ENCODE measurements at regions not wholly inside any gene's neighbourhood (a gene's known extent, or its start where the extent isn't known, plus 50 kb on each side); places are given as distances from the start of the nearest gene placed in this dataset.

DNA sequence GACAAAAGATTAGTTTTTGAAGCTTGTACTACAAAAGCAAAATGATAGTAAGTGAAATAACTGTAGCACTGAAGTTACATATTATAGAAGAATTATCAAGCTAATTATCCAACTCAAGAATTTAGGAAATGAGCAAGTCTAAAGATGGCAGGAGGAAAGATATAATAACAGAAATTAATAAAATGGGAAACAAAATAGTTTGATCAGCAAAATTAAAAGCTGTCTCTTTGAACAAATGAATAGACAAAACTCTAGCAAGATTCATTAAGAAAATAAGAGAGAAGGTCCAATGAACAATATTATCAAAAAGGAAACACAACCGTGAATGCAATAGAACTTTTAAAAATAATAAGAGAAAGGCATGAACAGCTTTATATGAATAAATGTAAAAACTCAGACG lies 224.3 kb upstream of the IRX5 start:
- Histone ChIP-seq H3K4me3 (no peak overlapping the region), H3K27ac (no peak overlapping the region)
- TF ChIP-seq, protein P1, sequence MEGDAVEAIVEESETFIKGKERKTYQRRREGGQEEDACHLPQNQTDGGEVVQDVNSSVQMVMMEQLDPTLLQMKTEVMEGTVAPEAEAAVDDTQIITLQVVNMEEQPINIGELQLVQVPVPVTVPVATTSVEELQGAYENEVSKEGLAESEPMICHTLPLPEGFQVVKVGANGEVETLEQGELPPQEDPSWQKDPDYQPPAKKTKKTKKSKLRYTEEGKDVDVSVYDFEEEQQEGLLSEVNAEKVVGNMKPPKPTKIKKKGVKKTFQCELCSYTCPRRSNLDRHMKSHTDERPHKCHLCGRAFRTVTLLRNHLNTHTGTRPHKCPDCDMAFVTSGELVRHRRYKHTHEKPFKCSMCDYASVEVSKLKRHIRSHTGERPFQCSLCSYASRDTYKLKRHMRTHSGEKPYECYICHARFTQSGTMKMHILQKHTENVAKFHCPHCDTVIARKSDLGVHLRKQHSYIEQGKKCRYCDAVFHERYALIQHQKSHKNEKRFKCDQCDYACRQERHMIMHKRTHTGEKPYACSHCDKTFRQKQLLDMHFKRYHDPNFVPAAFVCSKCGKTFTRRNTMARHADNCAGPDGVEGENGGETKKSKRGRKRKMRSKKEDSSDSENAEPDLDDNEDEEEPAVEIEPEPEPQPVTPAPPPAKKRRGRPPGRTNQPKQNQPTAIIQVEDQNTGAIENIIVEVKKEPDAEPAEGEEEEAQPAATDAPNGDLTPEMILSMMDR (IDR thresholded peaks at IDR 0.05): no peak
- no peak for DNase-seq (ENCODE audit: low spot score)

DNA sequence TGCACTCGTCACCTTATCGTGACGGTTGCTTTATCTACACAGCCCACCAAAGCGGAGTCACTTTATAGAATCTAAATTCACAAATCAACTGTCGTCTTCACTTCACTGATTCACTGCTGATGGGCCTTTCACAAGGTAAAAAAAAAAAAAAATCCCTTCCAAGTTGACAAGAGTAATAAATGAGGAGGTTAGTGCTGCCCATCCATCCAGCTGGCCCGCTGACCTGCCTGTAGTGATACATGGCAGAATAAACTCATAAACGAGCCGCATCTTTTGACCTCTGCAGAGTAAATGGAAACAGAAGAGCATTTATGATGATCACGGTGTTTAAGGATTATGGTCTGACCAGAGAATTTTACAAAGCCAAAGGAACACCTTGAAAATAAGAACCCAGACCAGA lies 227.3 kb upstream of the IRX5 start:
- TF ChIP-seq, protein P1 (IDR thresholded peaks at IDR 0.05): no peak
- Histone ChIP-seq H3K4me3 (no peak overlapping the region), H3K27ac (no peak overlapping the region)
- DNase-seq (ENCODE audit: low spot score): no peak

- no peak overlapping the region for H3K4me3 ChIP-seq
- no peak overlapping the region for H3K27ac ChIP-seq
- DNase-seq (ENCODE audit: low spot score): no peak
- TF ChIP-seq, protein P1 (IDR thresholded peaks at IDR 0.05): no peak
Measured at GRCh38 chr16:54699656-54700055, 231.0 kb upstream of the IRX5 start.

DNA sequence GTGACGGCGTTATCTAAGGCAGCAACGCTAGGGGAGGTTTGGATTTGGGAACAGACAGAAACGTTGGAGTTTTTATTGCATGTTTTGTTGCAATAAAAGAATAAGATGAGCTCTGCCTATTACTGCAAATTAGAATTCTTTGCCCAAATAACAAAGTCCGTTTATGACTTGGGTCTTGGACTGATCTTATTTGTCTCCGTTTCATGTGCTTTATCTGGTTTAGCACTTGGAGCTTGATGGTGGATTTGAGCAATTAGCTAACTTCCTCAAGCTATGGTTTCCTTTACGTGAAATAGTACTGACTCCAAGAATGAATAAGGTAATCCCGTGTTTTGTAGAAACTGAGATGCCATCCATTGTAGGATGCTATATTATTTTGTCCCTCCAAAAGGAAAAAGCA lies 233.0 kb upstream of the IRX5 start:
- DNase-seq (ENCODE audit: low spot score): no peak
- no peak overlapping the region for H3K4me3 ChIP-seq
- H3K27ac ChIP-seq: no peak overlapping the region
- TF ChIP-seq, protein P1 (IDR thresholded peaks at IDR 0.05): no peak

- TF ChIP-seq, protein P1 (IDR thresholded peaks at IDR 0.05): no peak
- Histone ChIP-seq H3K27ac (no peak overlapping the region), H3K4me3 (no peak overlapping the region)
- no peak for DNase-seq (ENCODE audit: low spot score)
Measured at GRCh38 chr16:54696970-54697369, 233.7 kb upstream of the IRX5 start.

- Histone ChIP-seq H3K27ac (no peak overlapping the region), H3K4me3 (no peak overlapping the region)
- DNase-seq (ENCODE audit: low spot score): no peak
- TF ChIP-seq, protein P1 (IDR thresholded peaks at IDR 0.05): no peak
Measured at GRCh38 chr16:54696522-54696921, 234.1 kb upstream of the IRX5 start.

DNA sequence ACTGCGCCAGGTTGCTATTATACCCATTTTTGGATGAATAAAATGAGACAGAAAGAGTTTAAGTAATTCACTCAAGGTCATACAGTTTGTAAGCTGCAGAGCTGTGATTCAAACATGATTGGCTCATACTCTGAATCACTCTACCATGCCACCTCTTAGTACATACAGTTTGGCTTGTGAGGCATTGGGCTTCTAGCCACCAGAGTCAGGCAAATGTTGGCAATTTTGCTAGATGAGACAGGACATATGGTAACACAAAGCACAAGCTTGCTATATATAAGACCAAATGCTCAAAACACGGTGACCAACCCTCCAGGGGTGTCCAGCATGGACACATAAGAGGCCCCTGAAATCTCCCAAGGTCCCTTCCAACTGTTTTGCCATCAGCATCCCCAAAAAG lies 236.0 kb upstream of the IRX5 start:
- Histone ChIP-seq H3K4me3 (no peak overlapping the region), H3K27ac (no peak overlapping the region)
- TF ChIP-seq, protein P1 (IDR thresholded peaks at IDR 0.05): no peak
- no peak for DNase-seq (ENCODE audit: low spot score)

Data from coronary artery (tissue), 2 donors.